DND-41 (cell line): ENCODE measurements at regions not wholly inside any gene's neighbourhood (a gene's known extent, or its start where the extent isn't known, plus 50 kb on each side); places are given as distances from the start of the nearest gene placed in this dataset.
"Not testable (repeated sequence)": the region's sequence is repeated elsewhere in the genome, so short reads cannot be mapped to it uniquely, and the experiment has no call there.

Experiments used
- ATAC-seq: fragments of 200-7000 bp; cut with Tn5 transposase; 3 replicates; pipeline ENCODE4 v1.9.1; 2021; ENCODE audit warnings: low read depth; ENCODE audit not compliant: insufficient read depth
- DNase-seq: peaks from one replicate; pipeline ENCODE4 v3.0.0-alpha.2; 2020
- H2AFZ ChIP-seq: 2 replicates; pipeline ENCODE4 v1.6.0; 2012; ENCODE audit warnings: low read depth, low read length
- H3K27ac ChIP-seq: 2 replicates; pipeline ENCODE4 v1.5.1; 2012; ENCODE audit warnings: low read length, inconsistent platforms
- H3K27me3 ChIP-seq: fragments of 200-600 bp; sonication (generic); 2 replicates; pipeline ENCODE4 v1.6.0; 2012; ENCODE audit warnings: low read length, mild to moderate bottlenecking, inconsistent platforms; ENCODE audit not compliant: insufficient read depth, poor library complexity
- H3K36me3 ChIP-seq: 2 replicates; pipeline ENCODE4 v1.5.1; 2012; ENCODE audit warnings: low read length, inconsistent platforms; ENCODE audit not compliant: insufficient read depth
- H3K4me1 ChIP-seq: 2 replicates; pipeline ENCODE4 v1.5.1; 2012; ENCODE audit warnings: mild to moderate bottlenecking, low read length; ENCODE audit not compliant: insufficient read depth
- H3K4me2 ChIP-seq: 2 replicates; pipeline ENCODE4 v1.6.0; 2012; ENCODE audit warnings: mild to moderate bottlenecking, moderate library complexity, low read length, inconsistent platforms; ENCODE audit not compliant: insufficient read depth
- H3K4me3 ChIP-seq, 2 experiments: fragments of 200-600 bp in 1 of 2; shearing (Covaris generic) in 1 of 2; 2 replicates each; pipeline ENCODE4 v1.5.1; 2012 to 2016; ENCODE audit warnings: inconsistent platforms in 2 of 2, low read length in 2 of 2, mild to moderate bottlenecking in 2 of 2, low read depth in 1 of 2, moderate library complexity in 1 of 2
- H3K79me2 ChIP-seq: 2 replicates; pipeline ENCODE4 v1.6.0; 2012; ENCODE audit warnings: low read length, inconsistent platforms; ENCODE audit not compliant: insufficient read depth
- H3K9ac ChIP-seq: 2 replicates; pipeline ENCODE4 v1.6.0; 2012; ENCODE audit warnings: low read depth, mild to moderate bottlenecking, inconsistent platforms, low read length, moderate library complexity
- H3K9me3 ChIP-seq: 2 replicates; pipeline ENCODE4 v1.5.1; 2012; ENCODE audit warnings: low read length, moderate library complexity, mild to moderate bottlenecking, inconsistent platforms; ENCODE audit not compliant: insufficient read depth, severe bottlenecking
- H4K20me1 ChIP-seq: 2 replicates; pipeline ENCODE4 v1.6.0; 2012; ENCODE audit warnings: low read length; ENCODE audit not compliant: insufficient read depth
- EZH2 ChIP-seq: IDR thresholded peaks from 3 replicates; pipeline ENCODE4 v1.6.1; 2012; ENCODE audit warnings: borderline replicate concordance, low read depth, mild to moderate bottlenecking, moderate library complexity, low read length, inconsistent platforms; ENCODE audit not compliant: severe bottlenecking
- TF ChIP-seq, protein P1 (sequence below): IDR thresholded peaks from 2 replicates; pipeline ENCODE4 v1.5.1; 2012; ENCODE audit warnings: borderline replicate concordance, low read length, moderate library complexity, mild to moderate bottlenecking; ENCODE audit not compliant: poor library complexity, severe bottlenecking; ENCODE audit errors: extremely low read depth

DNA sequence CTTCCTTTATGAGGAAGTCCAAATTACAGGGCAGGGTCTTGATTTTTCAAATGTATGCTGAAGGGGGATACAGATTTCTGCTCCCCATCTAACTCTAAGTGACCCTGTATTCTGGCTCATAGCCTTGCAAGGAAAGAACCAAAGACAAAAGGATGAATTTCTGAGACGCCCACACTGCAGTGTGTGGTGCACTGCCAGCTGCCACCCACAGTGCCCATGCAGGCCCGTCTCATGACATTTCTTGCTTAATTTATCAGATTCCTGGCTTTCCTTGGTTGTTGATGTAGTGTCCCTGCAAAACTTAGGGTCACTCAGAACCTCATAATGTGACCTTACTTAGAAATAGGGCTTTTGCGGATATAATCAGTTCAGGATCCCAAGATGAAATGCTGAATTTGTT lies 68.0 kb downstream of the CBLN4 start:
- Histone ChIP-seq H3K27ac (no peak overlapping the region), H3K36me3 (no peaks in the 10 kb centered on the region), H3K9ac (no peak overlapping the region), H3K79me2 (no peaks in the 10 kb centered on the region), H3K4me1 (no peaks in the 10 kb centered on the region), H2AFZ (no peak overlapping the region), H3K27me3 (no peaks in the 10 kb centered on the region), H3K9me3 (no peaks in the 10 kb centered on the region), H4K20me1 (no peaks in the 10 kb centered on the region), H3K4me3 (no peak overlapping the region), H3K4me2 (no peak overlapping the region)
- DNase-seq: no peak
- no peak for ATAC-seq
- TF ChIP-seq, protein P1, sequence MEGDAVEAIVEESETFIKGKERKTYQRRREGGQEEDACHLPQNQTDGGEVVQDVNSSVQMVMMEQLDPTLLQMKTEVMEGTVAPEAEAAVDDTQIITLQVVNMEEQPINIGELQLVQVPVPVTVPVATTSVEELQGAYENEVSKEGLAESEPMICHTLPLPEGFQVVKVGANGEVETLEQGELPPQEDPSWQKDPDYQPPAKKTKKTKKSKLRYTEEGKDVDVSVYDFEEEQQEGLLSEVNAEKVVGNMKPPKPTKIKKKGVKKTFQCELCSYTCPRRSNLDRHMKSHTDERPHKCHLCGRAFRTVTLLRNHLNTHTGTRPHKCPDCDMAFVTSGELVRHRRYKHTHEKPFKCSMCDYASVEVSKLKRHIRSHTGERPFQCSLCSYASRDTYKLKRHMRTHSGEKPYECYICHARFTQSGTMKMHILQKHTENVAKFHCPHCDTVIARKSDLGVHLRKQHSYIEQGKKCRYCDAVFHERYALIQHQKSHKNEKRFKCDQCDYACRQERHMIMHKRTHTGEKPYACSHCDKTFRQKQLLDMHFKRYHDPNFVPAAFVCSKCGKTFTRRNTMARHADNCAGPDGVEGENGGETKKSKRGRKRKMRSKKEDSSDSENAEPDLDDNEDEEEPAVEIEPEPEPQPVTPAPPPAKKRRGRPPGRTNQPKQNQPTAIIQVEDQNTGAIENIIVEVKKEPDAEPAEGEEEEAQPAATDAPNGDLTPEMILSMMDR: no peak
- TF ChIP-seq EZH2: no peak

DNA sequence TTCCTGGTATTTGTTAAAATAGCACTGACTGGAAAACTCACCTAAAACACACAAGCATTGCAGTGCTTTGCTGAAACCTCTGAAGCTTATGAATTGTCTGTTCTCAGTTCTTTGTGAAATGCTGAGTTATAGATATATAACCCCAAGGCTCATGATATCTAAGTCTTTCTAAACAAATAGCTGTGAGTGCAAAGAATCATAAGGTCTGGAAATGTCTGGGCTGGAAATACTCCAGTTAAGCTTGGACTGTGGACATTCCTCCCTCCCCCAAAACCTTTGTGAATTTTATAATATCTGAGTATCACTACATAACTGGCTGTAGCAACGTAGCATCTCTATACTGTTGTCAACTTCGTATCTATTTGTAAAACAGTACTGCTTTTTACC lies 69.1 kb downstream of the CBLN4 start:
- no peak overlapping the region for H3K4me3 ChIP-seq
- no peaks in the 10 kb centered on the region for H3K27me3 ChIP-seq
- H3K36me3 ChIP-seq: no peaks in the 10 kb centered on the region
- H4K20me1 ChIP-seq: no peaks in the 10 kb centered on the region
- no peaks in the 10 kb centered on the region for H3K79me2 ChIP-seq
- DNase-seq: no peak
- H3K4me1 ChIP-seq: no peaks in the 10 kb centered on the region
- no peak overlapping the region for H3K9ac ChIP-seq
- no peaks in the 10 kb centered on the region for H3K9me3 ChIP-seq
- no peak for TF ChIP-seq EZH2
- TF ChIP-seq, protein P1: no peak
- H2AFZ ChIP-seq: no peak overlapping the region
- H3K4me2 ChIP-seq: no peak overlapping the region
- ATAC-seq: no peak
- no peak overlapping the region for H3K27ac ChIP-seq

DNA sequence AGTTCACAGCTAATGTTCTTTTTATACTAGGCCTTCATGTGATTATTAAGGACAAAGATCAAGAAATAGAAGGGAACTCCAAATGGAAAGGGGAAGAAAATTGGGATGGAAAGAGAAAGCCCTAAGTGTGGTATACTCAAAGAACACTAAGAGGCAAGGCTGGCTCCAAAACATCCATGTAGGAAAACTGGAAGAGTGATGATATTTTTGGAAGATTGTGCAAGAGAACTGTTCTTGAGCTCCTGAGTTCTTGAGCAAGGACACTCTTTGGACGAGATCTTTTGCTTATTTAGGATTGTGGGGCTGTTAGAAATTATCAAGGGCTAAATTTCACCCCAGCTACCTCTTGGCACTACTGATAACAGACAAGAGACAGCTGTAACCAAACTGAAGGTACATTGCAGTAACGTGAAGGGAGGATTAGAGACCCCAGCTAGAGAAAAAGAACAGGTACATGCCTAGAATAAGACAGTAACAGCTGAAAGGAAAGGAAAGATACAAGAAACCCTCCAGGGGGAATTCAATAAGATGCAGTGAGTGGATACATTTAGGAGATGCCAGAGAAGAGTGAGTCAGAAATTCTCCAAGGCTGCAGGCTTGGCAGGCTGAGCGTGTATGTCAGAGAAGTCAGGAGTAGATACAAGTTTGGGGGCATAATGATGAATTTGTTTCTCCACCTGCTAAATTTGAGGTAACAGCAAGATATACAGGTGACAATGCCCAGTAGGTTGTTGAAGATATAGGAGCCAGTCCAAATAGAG lies 69.7 kb downstream of the CBLN4 start:
- Histone ChIP-seq H2AFZ (no peak overlapping the region), H3K36me3 (no peaks in the 10 kb centered on the region), H3K27ac (no peak overlapping the region), H3K4me3 (no peak overlapping the region), H3K4me1 (no peaks in the 10 kb centered on the region), H3K27me3 (no peaks in the 10 kb centered on the region), H3K79me2 (no peaks in the 10 kb centered on the region), H3K9me3 (no peaks in the 10 kb centered on the region), H3K9ac (no peak overlapping the region), H4K20me1 (no peaks in the 10 kb centered on the region), H3K4me2 (no peak overlapping the region)
- DNase-seq (no peak), ATAC-seq (no peak)
- no peak for TF ChIP-seq EZH2
- TF ChIP-seq, protein P1: no peak

DNA sequence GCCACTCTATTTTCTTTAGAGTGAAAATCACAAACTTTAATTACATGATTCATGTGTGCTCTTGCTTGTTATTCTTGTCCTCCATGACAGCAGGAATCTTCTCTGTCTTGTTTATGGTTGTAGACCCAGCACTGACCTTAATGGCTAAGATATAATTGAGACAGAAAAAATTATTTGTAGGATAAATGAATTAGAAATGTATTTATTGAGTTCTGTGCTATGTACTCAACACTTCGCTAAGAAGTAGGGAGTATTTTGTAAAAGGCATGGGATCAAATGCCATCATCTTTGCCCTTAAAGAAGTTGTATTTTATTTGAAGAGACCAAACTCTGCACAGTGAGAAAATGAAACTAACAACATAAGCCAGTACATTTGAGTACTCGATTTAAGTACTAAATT lies 71.2 kb downstream of the CBLN4 start:
- DNase-seq (no peak), ATAC-seq (no peak)
- Histone ChIP-seq H3K9ac (no peak overlapping the region), H2AFZ (no peak overlapping the region), H3K36me3 (no peaks in the 10 kb centered on the region), H3K79me2 (no peaks in the 10 kb centered on the region), H3K4me2 (no peak overlapping the region), H3K4me1 (no peaks in the 10 kb centered on the region), H4K20me1 (no peaks in the 10 kb centered on the region), H3K9me3 (no peaks in the 10 kb centered on the region), H3K4me3 (no peak overlapping the region), H3K27ac (no peak overlapping the region), H3K27me3 (no peaks in the 10 kb centered on the region)
- TF ChIP-seq EZH2: no peak
- TF ChIP-seq, protein P1: no peak

DNA sequence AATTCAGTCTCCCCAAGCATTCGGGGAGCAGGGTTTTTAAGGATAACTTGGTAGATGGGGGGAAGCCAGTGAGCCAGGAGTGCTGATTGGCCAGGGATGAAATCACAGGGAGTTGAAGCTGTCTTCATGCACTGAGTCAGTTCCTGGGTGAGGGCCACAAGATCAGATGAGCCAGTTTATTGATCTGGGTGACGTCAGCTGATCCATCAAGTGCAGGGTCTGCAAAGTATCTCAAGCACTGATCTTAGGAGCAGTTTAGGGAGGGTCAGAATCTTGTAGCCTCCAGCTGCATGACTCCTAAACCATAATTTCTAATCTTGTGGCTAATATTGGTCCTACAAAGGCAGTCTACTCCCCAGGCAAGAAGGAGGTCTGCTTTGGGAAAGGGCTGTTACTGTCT lies 74.4 kb downstream of the CBLN4 start:
- DNase-seq, H3K27ac ChIP-seq, H3K9ac ChIP-seq, H3K4me1 ChIP-seq, H3K36me3 ChIP-seq, ATAC-seq, H4K20me1 ChIP-seq, H2AFZ ChIP-seq, H3K79me2 ChIP-seq, H3K27me3 ChIP-seq, H3K4me3 ChIP-seq, H3K4me2 ChIP-seq, H3K9me3 ChIP-seq: not testable (repeated sequence)
